Small intestine (tissue), 7 donors: ENCODE measurements at regions not wholly inside any gene's neighbourhood (a gene's known extent, or its start where the extent isn't known, plus 50 kb on each side); places are given as distances from the start of the nearest gene placed in this dataset.

Experiments used
- DNase-seq, 2 donors: peaks; one replicate each; pipeline versions ENCODE4 v3.0.0 to v3.0.0-alpha.2; 2013
- FAIRE-seq: peaks from 2 replicates; lab custom pipeline; 2012; peaks lifted over from hg19 to GRCh38; lab: Jason Lieb, UNC
- H3K27ac ChIP-seq, 3 donors: one replicate each; pipeline ENCODE4 v1.5.1; 2013; ENCODE audit warnings: low read length in 2 of 3, mild to moderate bottlenecking in 2 of 3, control low read depth in 1 of 3, inconsistent platforms in 1 of 3, low read depth in 1 of 3, moderate library complexity in 1 of 3
- H3K27me3 ChIP-seq, 3 donors: one replicate each; pipeline ENCODE4 v1.6.1; 2013; ENCODE audit warnings: low read length in 3 of 3, inconsistent platforms in 1 of 3; ENCODE audit not compliant: control insufficient read depth in 3 of 3, insufficient read depth in 3 of 3
- H3K36me3 ChIP-seq, 3 donors: one replicate each; pipeline ENCODE4 v1.6.1; 2013; ENCODE audit warnings: low read length in 3 of 3, inconsistent platforms in 1 of 3, low read depth in 1 of 3, mild to moderate bottlenecking in 1 of 3, moderate library complexity in 1 of 3; ENCODE audit not compliant: control insufficient read depth in 3 of 3, insufficient read depth in 2 of 3
- H3K4me1 ChIP-seq, 3 donors: one replicate each; pipeline ENCODE4 v1.6.1; 2013; ENCODE audit warnings: low read length in 2 of 3, inconsistent platforms in 1 of 3, low read depth in 1 of 3, mild to moderate bottlenecking in 1 of 3, moderate library complexity in 1 of 3; ENCODE audit not compliant: control insufficient read depth in 3 of 3, insufficient read depth in 2 of 3
- H3K4me3 ChIP-seq, 3 donors: one replicate each; pipeline ENCODE4 v1.5.1; 2013; ENCODE audit warnings: low read length in 3 of 3, control low read depth in 1 of 3, inconsistent platforms in 1 of 3, low read depth in 1 of 3, mild to moderate bottlenecking in 1 of 3, moderate library complexity in 1 of 3
- H3K9me3 ChIP-seq, 2 donors: one replicate each; pipeline ENCODE4 v1.6.1; 2013; ENCODE audit warnings: low read depth in 1 of 2, low read length in 1 of 2; ENCODE audit not compliant: control insufficient read depth in 2 of 2, insufficient read depth in 1 of 2
- WGBS, 3 donors: extraction: QIAGEN DNeasy Blood & Tissue Kit; methylation state at CpG; one replicate each; pipeline ENCODE4 v1.1.7; 2013; 5-methylcytosine and 5-hydroxymethylcytosine counted together
- donor health status: healthy with polysubstance abuse.
- donor health status: control.
- donor health status: control.
- donor health status: Bipolar disorder and iron deficiency.
- donor health status: healthy.

- H3K27me3 ChIP-seq: peaks cover 0 to 2% (median 0%) of the 10 kb centered on the region in 3 donors
- H3K4me3 ChIP-seq: no peak overlapping the region
- H3K4me1 ChIP-seq: no peaks in the 10 kb centered on the region
- no peak overlapping the region for H3K27ac ChIP-seq
- FAIRE-seq (no peak), DNase-seq (no peak)
- peaks cover 0 to 10% of the 10 kb centered on the region in 2 donors for H3K9me3 ChIP-seq
- H3K36me3 ChIP-seq: no peaks in the 10 kb centered on the region
- WGBS, 3 donors: 63 to 95% (median 72%) methylated on average over 3 of the region's 3 CpGs
Measured at GRCh38 chr10:3710764-3711163, 74.2 kb downstream of the KLF6 start.

- H3K27ac ChIP-seq: no peak overlapping the region
- no peaks in the 10 kb centered on the region for H3K4me1 ChIP-seq
- no peak for DNase-seq
- peaks cover 0 to 2% (median 0%) of the 10 kb centered on the region in 3 donors for H3K27me3 ChIP-seq
- no peak overlapping the region for H3K4me3 ChIP-seq
- H3K36me3 ChIP-seq: no peaks in the 10 kb centered on the region
- FAIRE-seq: no peak
- WGBS, 3 donors: 70 to 79% (median 71%) methylated on average over 4 of the region's 4 CpGs
- peaks cover 0 to 10% of the 10 kb centered on the region in 2 donors for H3K9me3 ChIP-seq
Measured at GRCh38 chr10:3709456-3710060, 75.5 kb downstream of the KLF6 start.

GRCh38 chr10:3708852-3709251, 76.2 kb downstream of the KLF6 start:
- DNase-seq (no peak), FAIRE-seq (no peak)
- Histone ChIP-seq H3K27ac (no peak overlapping the region), H3K4me3 (no peak overlapping the region), H3K4me1 (no peaks in the 10 kb centered on the region), H3K27me3 (peaks cover 0 to 2% (median 0%) of the 10 kb centered on the region in 3 donors), H3K9me3 (peaks cover 0 to 10% of the 10 kb centered on the region in 2 donors), H3K36me3 (no peaks in the 10 kb centered on the region)
- 49 to 67% (median 52%) methylated on average over 6 of the region's 6 CpGs for WGBS, 3 donors

- Histone ChIP-seq H3K4me3 (no peak overlapping the region), H3K27ac (no peak overlapping the region), H3K27me3 (peaks cover 0 to 2% (median 0%) of the 10 kb centered on the region in 3 donors), H3K36me3 (no peaks in the 10 kb centered on the region), H3K9me3 (no peaks in the 10 kb centered on the region), H3K4me1 (no peaks in the 10 kb centered on the region)
- no peak for DNase-seq
- no peak for FAIRE-seq
- WGBS, 3 donors: 89 to 93% (median 93%) methylated on average over 10 of the region's 10 CpGs
Measured at GRCh38 chr10:3704565-3705325, 80.3 kb downstream of the KLF6 start.

GRCh38 chr10:3702569-3702968, 82.4 kb downstream of the KLF6 start:
- DNase-seq (no peak), FAIRE-seq (no peak)
- no peaks in the 10 kb centered on the region for H3K27me3 ChIP-seq
- H3K36me3 ChIP-seq: no peaks in the 10 kb centered on the region
- no peak overlapping the region for H3K4me3 ChIP-seq
- 76 to 81% (median 79%) methylated on average over 1 of the region's 1 CpG for WGBS, 3 donors
- H3K27ac ChIP-seq: no peak overlapping the region
- no peaks in the 10 kb centered on the region for H3K4me1 ChIP-seq
- no peaks in the 10 kb centered on the region for H3K9me3 ChIP-seq

GRCh38 chr10:3702056-3702546, 82.9 kb downstream of the KLF6 start:
- H3K4me1 ChIP-seq: no peaks in the 10 kb centered on the region
- DNase-seq (no peak), FAIRE-seq (no peak)
- H3K27me3 ChIP-seq: no peaks in the 10 kb centered on the region
- H3K9me3 ChIP-seq: no peaks in the 10 kb centered on the region
- no peak overlapping the region for H3K27ac ChIP-seq
- no peaks in the 10 kb centered on the region for H3K36me3 ChIP-seq
- 81 to 92% (median 90%) methylated on average over 11 of the region's 11 CpGs for WGBS, 3 donors
- H3K4me3 ChIP-seq: no peak overlapping the region

GRCh38 chr10:3701491-3701890, 83.5 kb downstream of the KLF6 start:
- Histone ChIP-seq H3K36me3 (no peaks in the 10 kb centered on the region), H3K9me3 (no peaks in the 10 kb centered on the region), H3K27me3 (no peaks in the 10 kb centered on the region), H3K4me3 (no peak overlapping the region), H3K4me1 (no peaks in the 10 kb centered on the region), H3K27ac (no peak overlapping the region)
- DNase-seq (no peak), FAIRE-seq (no peak)
- 93 to 96% (median 95%) methylated on average over 1 of the region's 1 CpG for WGBS, 3 donors

GRCh38 chr10:3700531-3701076, 84.4 kb downstream of the KLF6 start:
- no peak for FAIRE-seq
- 65 to 78% (median 70%) methylated on average over 3 of the region's 3 CpGs for WGBS, 3 donors

More at GRCh38 chr10:3700531-3701076, 84.4 kb downstream of the KLF6 start:
- Histone ChIP-seq H3K9me3 (no peaks in the 10 kb centered on the region), H3K4me1 (no peaks in the 10 kb centered on the region), H3K36me3 (no peaks in the 10 kb centered on the region), H3K27ac (no peak overlapping the region), H3K27me3 (no peaks in the 10 kb centered on the region), H3K4me3 (no peak overlapping the region)
- DNase-seq: no peak
